Heart left ventricle (tissue), 16 donors: ENCODE measurements at regions not wholly inside any gene's neighbourhood (a gene's known extent, or its start where the extent isn't known, plus 50 kb on each side); places are given as distances from the start of the nearest gene placed in this dataset.

ENCODE experiments used
- ATAC-seq, 4 donors: fragments of 200-7000 bp; cut with Tn5 transposase; one replicate each; pipeline ENCODE4 v1.9.1; 2020 to 2022; ENCODE audit warnings: moderate library complexity in 4 of 4, mild to moderate bottlenecking in 3 of 4, moderate number of reproducible peaks in 1 of 4
- DNase-seq, 5 donors: peaks; one replicate each; pipeline ENCODE4 v3.0.0-alpha.2; 2020
- H3K27ac ChIP-seq, 12 donors: fragments of 200-600 bp; sonication (generic) in 4 of 12; one replicate each; pipeline versions ENCODE4 v1.5.0 to v1.8.0; 2016 to 2022; ENCODE audit warnings: mild to moderate bottlenecking in 2 of 12
- H3K27me3 ChIP-seq, 9 donors: fragments of 200-600 bp; sonication (generic) in 2 of 9; one replicate each; pipeline versions ENCODE4 v1.5.1 to v1.8.0; 2016 to 2022; ENCODE audit warnings: mild to moderate bottlenecking in 3 of 9
- H3K36me3 ChIP-seq, 9 donors: fragments of 200-600 bp; sonication (generic) in 2 of 9; one replicate each; pipeline versions ENCODE4 v1.5.0 to v1.8.0; 2018 to 2022; ENCODE audit warnings: mild to moderate bottlenecking in 2 of 9
- H3K4me1 ChIP-seq, 12 donors: fragments of 200-600 bp; sonication (generic) in 4 of 12; one replicate each; pipeline versions ENCODE4 v1.5.0 to v1.8.0; 2016 to 2022; ENCODE audit warnings: mild to moderate bottlenecking in 3 of 12
- H3K4me3 ChIP-seq, 12 donors: fragments of 200-600 bp; sonication (generic) in 4 of 12; one replicate each; pipeline versions ENCODE4 v1.5.0 to v1.8.0; 2017 to 2022; ENCODE audit warnings: mild to moderate bottlenecking in 9 of 12, moderate library complexity in 4 of 12
- H3K9me3 ChIP-seq, 12 donors: fragments of 200-600 bp; sonication (generic) in 4 of 12; one replicate each; pipeline versions ENCODE4 v1.5.0 to v1.8.0; 2016 to 2022; ENCODE audit warnings: mild to moderate bottlenecking in 1 of 12
- POLR2A ChIP-seq, 2 donors: fragments of 450-650 bp; IDR thresholded peaks; one replicate each; pipeline ENCODE4 v1.6.1; 2017; ENCODE audit warnings: antibody characterized with exemption in 2 of 2, mild to moderate bottlenecking in 2 of 2, moderate library complexity in 2 of 2
- WGBS, 4 donors: extraction: QIAGEN DNeasy Blood & Tissue Kit in 2 of 4; methylation state at CpG; one replicate each; pipeline versions ENCODE4 v1.1.5 to v1.1.7; 2013 to 2018; 5-methylcytosine and 5-hydroxymethylcytosine counted together
- intact Hi-C, 10 donors: fragments of 100-400 bp; cut with DNase I; formaldehyde crosslinking; loops; one replicate each; pipeline versions ENCODE4 v1.11.1 to v1.14.2; 2022
- TF ChIP-seq, protein P1 (sequence below), 12 donors: fragments of 200-600 bp; sonication (generic) in 4 of 12; IDR thresholded peaks; one replicate each; pipeline versions ENCODE4 v1.5.0 to v1.8.0; 2018 to 2022; ENCODE audit warnings: antibody characterized with exemption in 12 of 12, mild to moderate bottlenecking in 5 of 12
- donor health status: ischemic (EF 13 %, LVEDD 7.1; RV severe dilation, severe dysfunction).
- donor health status: healthy with polysubstance abuse.
- donor health status: DM: no; HTN: yes; CAD: no.
- donor health status: DM: no; HTN: no; CAD: no.
- donor health status: ischemic (EF 25% LVEDD 6.9; RV normal size, moderate dysfunction).
- donor health status: ischemic (EF 25% LVEDD 5.7; RV mildly dilated, moderate dysfunction).
- donor health status: healthy.
- donor health status: DM: yes; HTN: yes; CAD: no.
- donor health status: ischemic (EF 35%, LVEDD 5.7; RV mildly dilated, moderate dysfunction).
- donor health status: nonischemic (EF 11% LVEDD 7.7; RV severe dilation, severe dysfunction).
- donor health status: DM: yes; HTN: yes; CAD: no.
- donor health status: PGD.
- donor health status: ischemic (EF 29% LVEDD 5.4; RV normal size, mild dysfunction).
- donor health status: nonischemic (EF 23%, LVEDD 6.1; RV moderate dilation, normal function).

- no peak for ATAC-seq
These were observed 587.5 kb downstream of the TUSC7 start for GRCh38 chr3:117297065-117297464.

GRCh38 chr3:117297541-117297940 is 588.0 kb downstream of the TUSC7 start:
- Histone ChIP-seq H3K9me3 (no peaks in the 10 kb centered on the region), H3K4me1 (no peaks in the 10 kb centered on the region), H3K27ac (no peak overlapping the region), H3K4me3 (no peak overlapping the region), H3K27me3 (no peaks in the 10 kb centered on the region), H3K36me3 (no peaks in the 10 kb centered on the region)
- intact Hi-C loops = no loop called here
- no peak for ATAC-seq
- DNase-seq = no peak
- WGBS, 4 donors = 73 to 77% (median 75%) methylated on average over 2 of the region's 2 CpGs
- TF ChIP-seq POLR2A (IDR thresholded peaks at IDR 0.05) = no peak
- TF ChIP-seq, protein P1, sequence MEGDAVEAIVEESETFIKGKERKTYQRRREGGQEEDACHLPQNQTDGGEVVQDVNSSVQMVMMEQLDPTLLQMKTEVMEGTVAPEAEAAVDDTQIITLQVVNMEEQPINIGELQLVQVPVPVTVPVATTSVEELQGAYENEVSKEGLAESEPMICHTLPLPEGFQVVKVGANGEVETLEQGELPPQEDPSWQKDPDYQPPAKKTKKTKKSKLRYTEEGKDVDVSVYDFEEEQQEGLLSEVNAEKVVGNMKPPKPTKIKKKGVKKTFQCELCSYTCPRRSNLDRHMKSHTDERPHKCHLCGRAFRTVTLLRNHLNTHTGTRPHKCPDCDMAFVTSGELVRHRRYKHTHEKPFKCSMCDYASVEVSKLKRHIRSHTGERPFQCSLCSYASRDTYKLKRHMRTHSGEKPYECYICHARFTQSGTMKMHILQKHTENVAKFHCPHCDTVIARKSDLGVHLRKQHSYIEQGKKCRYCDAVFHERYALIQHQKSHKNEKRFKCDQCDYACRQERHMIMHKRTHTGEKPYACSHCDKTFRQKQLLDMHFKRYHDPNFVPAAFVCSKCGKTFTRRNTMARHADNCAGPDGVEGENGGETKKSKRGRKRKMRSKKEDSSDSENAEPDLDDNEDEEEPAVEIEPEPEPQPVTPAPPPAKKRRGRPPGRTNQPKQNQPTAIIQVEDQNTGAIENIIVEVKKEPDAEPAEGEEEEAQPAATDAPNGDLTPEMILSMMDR (IDR thresholded peaks at IDR 0.05) = no peak

More at GRCh38 chr3:117297065-117297464, 587.5 kb downstream of the TUSC7 start:
- 63 to 76% (median 70%) methylated on average over 1 of the region's 1 CpG for WGBS, 4 donors
- Histone ChIP-seq H3K4me3 (no peak overlapping the region), H3K9me3 (no peaks in the 10 kb centered on the region), H3K36me3 (no peaks in the 10 kb centered on the region), H3K27me3 (no peaks in the 10 kb centered on the region), H3K4me1 (no peaks in the 10 kb centered on the region), H3K27ac (no peak overlapping the region)
- DNase-seq = no peak
- intact Hi-C loops = no loop called here
- no peak for TF ChIP-seq POLR2A (IDR thresholded peaks at IDR 0.05)
- TF ChIP-seq, protein P1 (IDR thresholded peaks at IDR 0.05) = no peak

- ATAC-seq = no peak
- no peak for TF ChIP-seq POLR2A (IDR thresholded peaks at IDR 0.05)
- TF ChIP-seq, protein P1 (IDR thresholded peaks at IDR 0.05) = no peak
- intact Hi-C loops = no loop called here
These were observed 588.7 kb downstream of the TUSC7 start for GRCh38 chr3:117298273-117298672.

DNA sequence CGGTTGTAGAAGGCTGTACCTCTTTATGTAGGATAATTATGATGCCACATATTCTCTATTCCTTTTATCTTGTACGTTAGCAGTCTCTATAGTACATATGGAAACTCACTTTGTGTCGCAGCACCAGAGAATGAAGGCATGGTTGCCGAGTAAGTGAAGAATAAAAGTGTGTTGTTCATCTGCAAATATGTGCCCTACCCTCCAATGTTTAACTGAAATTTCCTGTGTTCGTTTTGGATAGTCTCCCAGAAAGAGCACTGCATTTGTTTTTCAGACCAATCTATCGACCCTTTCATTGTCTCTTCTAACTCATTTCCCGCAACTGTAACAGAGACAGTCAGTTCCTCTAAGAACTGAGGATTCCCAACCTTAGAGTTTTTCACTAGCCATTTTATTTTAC is 592.8 kb downstream of the TUSC7 start:
- H3K27ac ChIP-seq = no peak overlapping the region
- TF ChIP-seq POLR2A (IDR thresholded peaks at IDR 0.05) = no peak
- no peak overlapping the region for H3K4me3 ChIP-seq
- H3K36me3 ChIP-seq = no peaks in the 10 kb centered on the region
- H3K9me3 ChIP-seq = no peaks in the 10 kb centered on the region
- H3K4me1 ChIP-seq = no peaks in the 10 kb centered on the region
- WGBS, 4 donors = 55 to 67% (median 59%) methylated on average over 7 of the region's 7 CpGs
- no peaks in the 10 kb centered on the region for H3K27me3 ChIP-seq
- DNase-seq (no peak), ATAC-seq (no peak)
- intact Hi-C loops = no loop called here

More at GRCh38 chr3:117298273-117298672, 588.7 kb downstream of the TUSC7 start:
- Histone ChIP-seq H3K9me3 (no peaks in the 10 kb centered on the region), H3K27ac (no peak overlapping the region), H3K36me3 (no peaks in the 10 kb centered on the region), H3K4me3 (no peak overlapping the region), H3K4me1 (no peaks in the 10 kb centered on the region), H3K27me3 (no peaks in the 10 kb centered on the region)
- DNase-seq = no peak

DNA sequence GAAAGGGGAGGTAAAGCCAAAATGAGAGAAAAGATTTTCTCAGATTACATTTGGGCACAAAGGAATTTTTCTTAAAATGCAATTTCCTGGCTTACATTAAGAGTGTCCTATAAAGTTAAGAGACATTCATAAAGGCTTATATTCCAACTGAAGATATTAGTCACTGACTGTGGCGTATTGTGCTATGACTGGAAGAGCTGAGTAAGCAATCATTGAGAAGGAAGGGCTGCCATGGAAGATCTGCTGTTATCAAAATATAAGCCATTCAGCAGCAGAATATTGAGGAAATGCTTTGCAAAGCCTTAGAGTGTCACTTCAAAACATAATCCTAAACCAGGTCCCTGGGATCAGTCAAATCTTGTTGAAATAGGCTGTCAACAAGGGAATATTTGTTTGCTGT is 593.9 kb downstream of the TUSC7 start:
- TF ChIP-seq POLR2A (IDR thresholded peaks at IDR 0.05) = no peak
- TF ChIP-seq, protein P1 (IDR thresholded peaks at IDR 0.05) = no peak
- no peak for ATAC-seq
- WGBS, 4 donors = 59 to 75% (median 71%) methylated on average over 1 of the region's 1 CpG
- Histone ChIP-seq H3K4me1 (no peaks in the 10 kb centered on the region), H3K27ac (no peak overlapping the region), H3K4me3 (no peak overlapping the region), H3K9me3 (no peaks in the 10 kb centered on the region), H3K36me3 (no peaks in the 10 kb centered on the region), H3K27me3 (no peaks in the 10 kb centered on the region)
- intact Hi-C loops = no loop called here
- DNase-seq = no peak
